ENCODE measurements at regions not wholly inside any gene's neighbourhood (a gene's known extent, or its start where the extent isn't known, plus 50 kb on each side); places are given as distances from the start of the nearest gene placed in this dataset.

GRCh38 chr3:176794406-176794805 is 402.9 kb downstream of the TBL1XR1 start:
- TF ChIP-seq, protein P1, sequence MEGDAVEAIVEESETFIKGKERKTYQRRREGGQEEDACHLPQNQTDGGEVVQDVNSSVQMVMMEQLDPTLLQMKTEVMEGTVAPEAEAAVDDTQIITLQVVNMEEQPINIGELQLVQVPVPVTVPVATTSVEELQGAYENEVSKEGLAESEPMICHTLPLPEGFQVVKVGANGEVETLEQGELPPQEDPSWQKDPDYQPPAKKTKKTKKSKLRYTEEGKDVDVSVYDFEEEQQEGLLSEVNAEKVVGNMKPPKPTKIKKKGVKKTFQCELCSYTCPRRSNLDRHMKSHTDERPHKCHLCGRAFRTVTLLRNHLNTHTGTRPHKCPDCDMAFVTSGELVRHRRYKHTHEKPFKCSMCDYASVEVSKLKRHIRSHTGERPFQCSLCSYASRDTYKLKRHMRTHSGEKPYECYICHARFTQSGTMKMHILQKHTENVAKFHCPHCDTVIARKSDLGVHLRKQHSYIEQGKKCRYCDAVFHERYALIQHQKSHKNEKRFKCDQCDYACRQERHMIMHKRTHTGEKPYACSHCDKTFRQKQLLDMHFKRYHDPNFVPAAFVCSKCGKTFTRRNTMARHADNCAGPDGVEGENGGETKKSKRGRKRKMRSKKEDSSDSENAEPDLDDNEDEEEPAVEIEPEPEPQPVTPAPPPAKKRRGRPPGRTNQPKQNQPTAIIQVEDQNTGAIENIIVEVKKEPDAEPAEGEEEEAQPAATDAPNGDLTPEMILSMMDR (IDR thresholded peaks at IDR 0.05), result no peak
- TF ChIP-seq POLR2A (IDR thresholded peaks at IDR 0.05), result no peak

Measured in Peyer's patch (tissue), 4 donors.